BJ (cell line): ENCODE measurements at regions not wholly inside any gene's neighbourhood (a gene's known extent, or its start where the extent isn't known, plus 50 kb on each side); places are given as distances from the start of the nearest gene placed in this dataset.

Experiments
- CTCF ChIA-PET: fragments of 350-600 bp; formaldehyde crosslinking; extraction: SDS; loops from one replicate; lab custom pipeline; 2021; ENCODE audit warnings: antibody characterized with exemption, inconsistent platforms; lab: Yijun Ruan, JAX
- POLR2A ChIA-PET: fragments of 300-600 bp; sonication (Branson Sonifier 250); formaldehyde crosslinking; extraction: SDS; loops from one replicate; lab custom pipeline; 2021; ENCODE audit warnings: antibody characterized with exemption; lab: Charles Lee
- DNase-seq: peaks from one replicate; pipeline ENCODE4 v3.0.0-alpha.2; 2011; ENCODE audit warnings: low read depth
- H3K27me3 ChIP-seq: 2 replicates; pipeline ENCODE4 v1.6.0; 2011; ENCODE audit warnings: low read length; ENCODE audit not compliant: control insufficient read depth, insufficient read depth
- H3K36me3 ChIP-seq: 2 replicates; pipeline ENCODE4 v1.5.1; 2011; ENCODE audit warnings: low read length; ENCODE audit not compliant: control insufficient read depth, insufficient read depth
- H3K4me3 ChIP-seq: 2 replicates; pipeline ENCODE4 v1.5.1; 2011; ENCODE audit warnings: low read depth, mild to moderate bottlenecking, control low read depth, low read length
- TF ChIP-seq, protein P1 (sequence below): IDR thresholded peaks from 2 replicates; pipeline ENCODE4 v1.5.1; 2011; ENCODE audit warnings: low read depth, mild to moderate bottlenecking, control low read depth, inconsistent platforms, low read length, moderate library complexity; ENCODE audit not compliant: insufficient read depth

DNA sequence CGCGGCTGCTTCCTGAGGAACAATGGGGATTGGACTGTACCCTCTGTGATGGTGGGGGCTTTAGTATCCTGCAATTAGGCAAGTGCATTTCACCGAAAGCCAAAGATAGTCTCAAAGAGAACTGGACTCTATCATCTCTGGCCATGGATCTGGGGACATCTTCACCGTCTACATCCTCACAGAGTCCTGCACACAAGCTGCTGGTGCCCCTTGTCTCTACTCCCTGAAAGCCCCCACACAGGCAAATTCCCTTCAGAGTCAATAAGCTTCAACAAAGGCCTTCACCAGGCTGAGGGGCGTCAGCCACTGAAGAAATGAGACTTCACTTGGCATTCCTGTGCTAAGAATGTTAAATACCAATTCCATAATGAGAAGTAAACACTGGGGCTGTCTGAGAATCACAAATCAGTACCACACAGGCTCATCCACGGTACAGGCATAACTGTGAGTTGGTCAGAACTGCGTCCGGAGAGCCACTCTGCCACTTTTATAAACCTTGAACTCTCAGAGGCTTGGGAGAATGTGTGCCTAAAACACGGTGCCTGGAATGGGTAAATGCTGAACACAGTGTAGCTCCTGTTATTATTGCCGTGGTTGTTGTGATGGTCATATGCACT is 432.7 kb downstream of the ZNF521 start:
- POLR2A ChIA-PET, result interaction anchor here (0.6 kb wide), 1 partner anchor 115 kb away, joined by 4 read pairs; no protein-coding TSS in a partner anchor
- TF ChIP-seq, protein P1, sequence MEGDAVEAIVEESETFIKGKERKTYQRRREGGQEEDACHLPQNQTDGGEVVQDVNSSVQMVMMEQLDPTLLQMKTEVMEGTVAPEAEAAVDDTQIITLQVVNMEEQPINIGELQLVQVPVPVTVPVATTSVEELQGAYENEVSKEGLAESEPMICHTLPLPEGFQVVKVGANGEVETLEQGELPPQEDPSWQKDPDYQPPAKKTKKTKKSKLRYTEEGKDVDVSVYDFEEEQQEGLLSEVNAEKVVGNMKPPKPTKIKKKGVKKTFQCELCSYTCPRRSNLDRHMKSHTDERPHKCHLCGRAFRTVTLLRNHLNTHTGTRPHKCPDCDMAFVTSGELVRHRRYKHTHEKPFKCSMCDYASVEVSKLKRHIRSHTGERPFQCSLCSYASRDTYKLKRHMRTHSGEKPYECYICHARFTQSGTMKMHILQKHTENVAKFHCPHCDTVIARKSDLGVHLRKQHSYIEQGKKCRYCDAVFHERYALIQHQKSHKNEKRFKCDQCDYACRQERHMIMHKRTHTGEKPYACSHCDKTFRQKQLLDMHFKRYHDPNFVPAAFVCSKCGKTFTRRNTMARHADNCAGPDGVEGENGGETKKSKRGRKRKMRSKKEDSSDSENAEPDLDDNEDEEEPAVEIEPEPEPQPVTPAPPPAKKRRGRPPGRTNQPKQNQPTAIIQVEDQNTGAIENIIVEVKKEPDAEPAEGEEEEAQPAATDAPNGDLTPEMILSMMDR, result no peak
- no peak for DNase-seq
- Histone ChIP-seq H3K36me3 (no peaks in the 10 kb centered on the region), H3K4me3 (no peak overlapping the region), H3K27me3 (peaks cover 2% of the 10 kb centered on the region; the same call in 1 of the 2 replicates)
- CTCF ChIA-PET, result interaction anchor here (1.0 kb wide), 1 partner anchor 12 kb away, joined by 3 read pairs; no protein-coding TSS in a partner anchor

DNA sequence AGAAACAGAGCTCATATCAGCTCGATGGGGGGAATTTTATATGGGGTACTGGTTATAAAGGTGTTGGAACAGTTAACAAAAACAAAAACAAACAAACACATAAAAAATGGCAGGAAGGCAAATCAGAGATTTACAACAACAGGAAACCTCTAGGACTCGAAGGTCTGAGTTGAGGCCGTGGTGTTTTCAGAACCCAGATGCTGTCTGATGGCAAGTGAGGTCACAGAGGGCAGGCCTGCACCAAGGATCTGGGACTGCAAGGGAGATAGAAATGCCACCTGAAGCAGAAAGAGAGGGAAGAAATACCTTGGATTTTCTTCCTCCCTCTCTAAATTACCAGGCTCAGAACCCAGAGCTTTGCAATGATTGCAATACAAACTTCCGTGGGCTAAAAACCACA is 429.5 kb downstream of the ZNF521 start:
- H3K27me3 ChIP-seq, result peaks cover 2% of the 10 kb centered on the region; the same call in 1 of the 2 replicates
- CTCF ChIA-PET, result no interaction called here
- H3K4me3 ChIP-seq, result no peak overlapping the region
- H3K36me3 ChIP-seq, result no peaks in the 10 kb centered on the region
- DNase-seq, result no peak
- TF ChIP-seq, protein P1, result no peak
- POLR2A ChIA-PET, result no interaction called here

DNA sequence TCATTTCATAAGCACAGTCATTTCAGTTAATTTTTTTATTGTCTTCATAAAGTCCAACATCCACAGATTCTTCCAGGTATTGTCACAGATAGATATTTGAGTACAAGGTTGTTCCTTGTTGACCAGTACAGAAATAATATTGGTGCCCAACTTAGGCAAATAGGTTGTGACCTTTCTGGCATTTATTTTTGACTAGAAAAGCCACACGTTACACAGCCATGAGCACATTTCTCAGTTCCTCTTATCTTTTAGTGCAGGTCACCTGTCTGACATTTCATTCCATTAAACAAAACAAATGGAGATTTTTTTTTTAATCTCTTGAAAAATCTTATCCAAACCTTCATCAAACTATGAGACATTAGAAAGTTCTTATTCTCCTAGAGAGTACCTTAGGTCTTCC is 428.8 kb downstream of the ZNF521 start:
- TF ChIP-seq, protein P1, result no peak
- ChIA-PET POLR2A (no interaction called here), CTCF (no interaction called here)
- Histone ChIP-seq H3K27me3 (no peaks in the 10 kb centered on the region; the same call in 1 of the 2 replicates), H3K4me3 (no peak overlapping the region), H3K36me3 (no peaks in the 10 kb centered on the region)
- DNase-seq, result no peak

DNA sequence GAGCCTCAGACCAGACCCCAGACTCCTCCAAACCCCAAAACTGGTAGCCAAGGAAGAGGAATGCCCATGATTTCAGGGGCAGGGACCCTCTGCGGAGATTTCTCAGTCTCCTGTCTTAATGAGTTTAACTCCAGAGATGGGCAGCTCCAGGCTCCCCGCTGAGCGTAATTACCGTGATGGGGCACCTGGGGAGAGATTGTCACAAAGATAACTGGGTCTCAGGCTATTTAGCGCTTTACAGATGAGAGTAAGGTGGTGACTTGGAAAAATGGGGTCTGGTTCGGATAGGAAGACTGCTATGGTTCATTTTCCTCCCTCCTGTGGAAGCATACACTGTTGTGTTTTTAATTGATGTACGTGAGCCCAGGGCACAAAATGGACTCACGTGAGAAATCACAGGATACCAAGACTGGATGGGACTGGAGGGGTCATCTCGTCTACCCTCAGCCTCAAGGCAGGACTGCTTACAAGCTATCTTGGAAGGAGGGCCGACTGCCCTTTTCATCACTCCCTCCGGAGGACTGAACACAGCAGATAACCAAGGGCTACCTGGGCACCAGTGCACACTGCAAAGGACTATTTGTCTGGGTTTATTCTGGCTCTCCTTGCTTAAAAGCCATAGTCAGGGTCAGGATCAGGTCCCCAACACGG is 427.8 kb downstream of the ZNF521 start:
- Histone ChIP-seq H3K36me3 (no peaks in the 10 kb centered on the region), H3K4me3 (no peak overlapping the region), H3K27me3 (peaks cover 1% of the 10 kb centered on the region; the same call in 1 of the 2 replicates)
- CTCF ChIA-PET, result no interaction called here
- POLR2A ChIA-PET, result no interaction called here
- no peak for DNase-seq
- TF ChIP-seq, protein P1, result no peak

DNA sequence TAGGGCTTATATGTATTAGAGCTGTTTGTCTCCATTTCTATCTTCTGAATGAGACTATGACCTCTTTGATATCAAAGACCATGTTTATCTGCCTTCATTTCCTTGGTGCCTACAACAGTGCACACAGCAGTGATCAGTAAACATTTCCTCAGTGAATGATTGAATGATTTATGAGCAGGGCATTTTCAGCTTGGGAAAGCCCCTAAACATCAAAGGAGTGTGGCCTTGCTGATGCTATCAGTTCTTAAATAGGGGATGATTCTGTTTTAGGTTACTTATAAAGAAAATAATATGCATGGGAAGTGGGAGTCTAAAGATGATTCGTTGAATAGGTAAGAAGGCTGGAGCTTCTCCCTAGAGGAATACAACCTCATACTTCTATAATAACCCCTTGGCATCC is 425.3 kb downstream of the ZNF521 start:
- TF ChIP-seq, protein P1, result no peak
- Histone ChIP-seq H3K4me3 (no peak overlapping the region), H3K36me3 (no peaks in the 10 kb centered on the region), H3K27me3 (peaks cover 1% of the 10 kb centered on the region; the same call in 1 of the 2 replicates)
- no peak for DNase-seq
- POLR2A ChIA-PET, result no interaction called here
- CTCF ChIA-PET, result no interaction called here
